Spleen (tissue), 11 donors: ENCODE measurements at regions not wholly inside any gene's neighbourhood (a gene's known extent, or its start where the extent isn't known, plus 50 kb on each side); places are given as distances from the start of the nearest gene placed in this dataset.

Source experiments
- DNase-seq: peaks from one replicate; pipeline ENCODE4 v3.0.0-alpha.2; 2020
- H3K27ac ChIP-seq, 8 donors: fragments of 200-600 bp; sonication (generic) in 7 of 8; 1 replicate in 4 of 8; 2 replicates in 4 of 8; pipeline versions ENCODE4 v1.5.0 to v1.8.0; 2016 to 2021; ENCODE audit warnings: inconsistent platforms in 4 of 8, mild to moderate bottlenecking in 4 of 8, moderate library complexity in 1 of 8
- H3K27me3 ChIP-seq, 7 donors: fragments of 200-600 bp; sonication (generic) in 6 of 7; replicated peaks in 1 of 7; 1 replicate in 4 of 7; 2 replicates in 3 of 7; pipeline versions ENCODE4 v1.5.0 to v1.8.0; 2016 to 2021; ENCODE audit warnings: inconsistent platforms in 3 of 7, mild to moderate bottlenecking in 1 of 7
- H3K36me3 ChIP-seq, 6 donors: fragments of 200-600 bp; sonication (generic) in 5 of 6; 1 replicate in 4 of 6; 2 replicates in 2 of 6; pipeline versions ENCODE4 v1.5.0 to v1.8.0; 2016 to 2021; ENCODE audit warnings: inconsistent platforms in 2 of 6
- H3K4me1 ChIP-seq, 6 donors: fragments of 200-600 bp; sonication (generic) in 5 of 6; 1 replicate in 3 of 6; 2 replicates in 3 of 6; pipeline versions ENCODE4 v1.5.0 to v1.8.0; 2016 to 2021; ENCODE audit warnings: inconsistent platforms in 3 of 6
- H3K4me3 ChIP-seq, 8 donors: fragments of 200-600 bp; sonication (generic) in 7 of 8; 1 replicate in 4 of 8; 2 replicates in 4 of 8; pipeline versions ENCODE4 v1.5.0 to v1.8.0; 2016 to 2021; ENCODE audit warnings: inconsistent platforms in 4 of 8, mild to moderate bottlenecking in 4 of 8, moderate library complexity in 2 of 8
- H3K9me3 ChIP-seq, 8 donors: fragments of 200-600 bp; sonication (generic) in 7 of 8; 1 replicate in 4 of 8; 2 replicates in 4 of 8; pipeline versions ENCODE4 v1.5.0 to v1.8.0; 2016 to 2021; ENCODE audit warnings: inconsistent platforms in 4 of 8
- CTCF ChIP-seq, 11 experiments: fragments of 200-600 bp in 7 of 11; fragments of 450-650 bp in 4 of 11; sonication (generic) in 4 of 11; IDR thresholded peaks in 8 of 11; conservative IDR thresholded peaks in 3 of 11; 1 replicate in 7 of 11; 2 replicates in 4 of 11; pipeline versions ENCODE4 v1.4.0 to v1.8.0; 2016 to 2021; ENCODE audit warnings: antibody characterized with exemption in 11 of 11, inconsistent platforms in 4 of 11, mild to moderate bottlenecking in 1 of 11
- POLR2A ChIP-seq, 3 donors: fragments of 450-650 bp; IDR thresholded peaks; one replicate each; pipeline ENCODE4 v1.5.1; 2017; ENCODE audit warnings: antibody characterized with exemption in 3 of 3, mild to moderate bottlenecking in 1 of 3
- POLR2AphosphoS5 ChIP-seq, 3 donors: sonication (generic); formaldehyde crosslinking; IDR thresholded peaks; one replicate each; pipeline ENCODE4 v1.5.1; 2017; ENCODE audit warnings: antibody characterized with exemption in 3 of 3
- WGBS, 5 donors: extraction: QIAGEN DNeasy Blood & Tissue Kit in 3 of 5; methylation state at CpG; one replicate each; pipeline versions ENCODE4 v1.1.5 to v1.1.7; 2013 to 2018; 5-methylcytosine and 5-hydroxymethylcytosine counted together
- intact Hi-C: fragments of 100-400 bp; cut with DNase I; formaldehyde crosslinking; loops from one replicate; pipeline ENCODE4 v1.15.0; 2023; ENCODE audit warnings: low total_unique reads
- donor health status: healthy with polysubstance abuse.
- donor health status: DM: no; HTN: no; CAD: no; lungs with moderate emphysema.
- donor health status: DM: no; HTN: no; CAD: no.
- donor health status: Bipolar disorder and iron deficiency.
- donor health status: healthy.
- donor health status: DM: no; HTN: no; CAD: no.
- donor health status: DM: yes; HTN: yes; CAD: no.

- Histone ChIP-seq H3K4me1 (peaks cover 10 to 82% (median 49%) of the 10 kb centered on the region in 6 donors), H3K36me3 (no peaks in the 10 kb centered on the region), H3K27me3 (no peaks in the 10 kb centered on the region), H3K9me3 (no peaks in the 10 kb centered on the region), H3K4me3 (peak overlapping the region in 1 of 8 donors; percentile 54), H3K27ac (peak overlapping the region; percentile 43 to 92 (median 85))
- intact Hi-C loops = no loop called here
- DNase-seq = no peak
- 48 to 68% (median 60%) methylated on average over 7 of the region's 7 CpGs for WGBS, 5 donors
- peak in 1 of 3 donors; percentile 71 for TF ChIP-seq POLR2AphosphoS5 (IDR thresholded peaks at IDR 0.05)
- no peak for TF ChIP-seq POLR2A (IDR thresholded peaks at IDR 0.05)
Observed at GRCh38 chr6:14727494-14728395, 518.1 kb upstream of the JARID2 start.

GRCh38 chr6:14728396-14729024, 517.4 kb upstream of the JARID2 start:
- peak; percentile 81 for DNase-seq
- 60 to 81% (median 70%) methylated on average over 10 of the region's 10 CpGs for WGBS, 5 donors
- no peak for TF ChIP-seq POLR2A (IDR thresholded peaks at IDR 0.05)
- peak in 1 of 3 donors; percentile 54 for TF ChIP-seq POLR2AphosphoS5 (IDR thresholded peaks at IDR 0.05)
- Histone ChIP-seq H3K4me1 (peaks cover 16 to 82% (median 49%) of the 10 kb centered on the region in 6 donors), H3K36me3 (no peaks in the 10 kb centered on the region), H3K27me3 (no peaks in the 10 kb centered on the region), H3K9me3 (no peaks in the 10 kb centered on the region), H3K4me3 (peak overlapping the region in 1 of 8 donors; percentile 54), H3K27ac (peak overlapping the region; percentile 43 to 92 (median 85))
- intact Hi-C loops = no loop called here

GRCh38 chr6:14729129-14729871, 516.6 kb upstream of the JARID2 start:
- 48 to 70% (median 57%) methylated on average over 13 of the region's 13 CpGs for WGBS, 5 donors
- intact Hi-C loops = no loop called here
- Histone ChIP-seq H3K36me3 (no peaks in the 10 kb centered on the region), H3K4me3 (peak overlapping the region in 1 of 8 donors; percentile 54), H3K27ac (peak overlapping the region; percentile 43 to 92 (median 85)), H3K27me3 (no peaks in the 10 kb centered on the region), H3K4me1 (peaks cover 16 to 85% (median 56%) of the 10 kb centered on the region in 6 donors), H3K9me3 (no peaks in the 10 kb centered on the region)
- TF ChIP-seq POLR2AphosphoS5 (IDR thresholded peaks at IDR 0.05) (peak in 1 of 3 donors; percentile 50), CTCF (IDR thresholded peaks at IDR 0.05 in 8 of 11, conservative IDR thresholded peaks at IDR 0.05 in 3 of 11) (no peak), POLR2A (IDR thresholded peaks at IDR 0.05) (no peak)
- DNase-seq = no peak

GRCh38 chr6:14730654-14731053, 515.2 kb upstream of the JARID2 start:
- TF ChIP-seq CTCF (IDR thresholded peaks at IDR 0.05 in 8 of 11, conservative IDR thresholded peaks at IDR 0.05 in 3 of 11) = no peak
- TF ChIP-seq POLR2AphosphoS5 (IDR thresholded peaks at IDR 0.05) = no peak
- no peak for TF ChIP-seq POLR2A (IDR thresholded peaks at IDR 0.05)
- intact Hi-C loops = no loop called here
- no peaks in the 10 kb centered on the region for H3K36me3 ChIP-seq
- peaks cover 28 to 98% (median 68%) of the 10 kb centered on the region in 6 donors for H3K4me1 ChIP-seq
- no peak for DNase-seq
- 80 to 95% (median 94%) methylated on average over 9 of the region's 9 CpGs for WGBS, 5 donors
- peak overlapping the region in 5 of 8 donors; percentile 77 to 92 (median 87) for H3K27ac ChIP-seq
- no peaks in the 10 kb centered on the region for H3K9me3 ChIP-seq
- no peak overlapping the region for H3K4me3 ChIP-seq
- no peaks in the 10 kb centered on the region for H3K27me3 ChIP-seq
